Adrenal gland (tissue), 9 donors: ENCODE measurements at regions not wholly inside any gene's neighbourhood (a gene's known extent, or its start where the extent isn't known, plus 50 kb on each side); places are given as distances from the start of the nearest gene placed in this dataset.
A peak's percentile ranks its signal among the peaks of the same experiment; 100 is the strongest.

Experiments used
- DNase-seq, 7 donors: peaks; one replicate each; pipeline ENCODE4 v3.0.0-alpha.2; 2019 to 2020
- H3K27ac ChIP-seq, 5 donors: fragments of 200-600 bp; sonication (generic) in 4 of 5; 1 replicate in 3 of 5; 2 replicates in 2 of 5; pipeline versions ENCODE4 v1.5.1 to v1.8.0; 2016 to 2020; ENCODE audit warnings: mild to moderate bottlenecking in 1 of 5
- H3K27me3 ChIP-seq: fragments of 200-600 bp; 2 replicates; pipeline ENCODE4 v1.8.0; 2021
- H3K36me3 ChIP-seq, 2 donors: fragments of 200-600 bp; replicated peaks in 1 of 2; 1 replicate in 1 of 2; 2 replicates in 1 of 2; pipeline versions ENCODE4 v1.5.1 to v1.8.0; 2018 to 2022
- H3K4me1 ChIP-seq, 2 donors: fragments of 200-600 bp; replicated peaks in 1 of 2; 1 replicate in 1 of 2; 2 replicates in 1 of 2; pipeline versions ENCODE4 v1.5.1 to v1.8.0; 2018 to 2021
- H3K4me3 ChIP-seq, 4 donors: fragments of 200-600 bp; sonication (generic) in 3 of 4; one replicate each; pipeline ENCODE4 v1.5.1; 2016 to 2018
- H3K9me3 ChIP-seq, 3 donors: fragments of 200-600 bp; sonication (generic) in 1 of 3; replicated peaks in 1 of 3; 1 replicate in 2 of 3; 2 replicates in 1 of 3; pipeline versions ENCODE4 v1.5.1 to v1.8.0; 2016 to 2021
- POLR2A ChIP-seq, 2 donors: fragments of 450-650 bp; IDR thresholded peaks; one replicate each; pipeline ENCODE4 v1.6.1; 2017; ENCODE audit warnings: antibody characterized with exemption in 2 of 2, mild to moderate bottlenecking in 2 of 2, moderate library complexity in 1 of 2
- WGBS, 4 donors: extraction: QIAGEN DNeasy Blood & Tissue Kit in 2 of 4; methylation state at CpG; one replicate each; pipeline versions ENCODE4 v1.1.5 to v1.1.7; 2013 to 2017; 5-methylcytosine and 5-hydroxymethylcytosine counted together
- intact Hi-C, 2 donors: fragments of 100-400 bp; cut with DNase I; formaldehyde crosslinking; loops; one replicate each; pipeline versions ENCODE4 v1.14.1 to v1.15.0; 2022 to 2023
- TF ChIP-seq, protein P1 (sequence below), 6 experiments: fragments of 450-650 bp in 4 of 6; fragments of 200-600 bp in 2 of 6; sonication (generic) in 1 of 6; IDR thresholded peaks; 1 replicate in 5 of 6; 2 replicates in 1 of 6; pipeline versions ENCODE4 v1.5.1 to v1.8.0; 2016 to 2021; ENCODE audit warnings: antibody characterized with exemption in 6 of 6, mild to moderate bottlenecking in 2 of 6, moderate library complexity in 1 of 6
- donor health status: healthy with polysubstance abuse.
- donor health status: Bipolar disorder and iron deficiency.
- donor health status: DM: yes; HTN: yes; CAD: no.
- donor health status: DM: no; HTN: no; CAD: no.
- donor health status: DM: no; HTN: no; CAD: no.

DNA sequence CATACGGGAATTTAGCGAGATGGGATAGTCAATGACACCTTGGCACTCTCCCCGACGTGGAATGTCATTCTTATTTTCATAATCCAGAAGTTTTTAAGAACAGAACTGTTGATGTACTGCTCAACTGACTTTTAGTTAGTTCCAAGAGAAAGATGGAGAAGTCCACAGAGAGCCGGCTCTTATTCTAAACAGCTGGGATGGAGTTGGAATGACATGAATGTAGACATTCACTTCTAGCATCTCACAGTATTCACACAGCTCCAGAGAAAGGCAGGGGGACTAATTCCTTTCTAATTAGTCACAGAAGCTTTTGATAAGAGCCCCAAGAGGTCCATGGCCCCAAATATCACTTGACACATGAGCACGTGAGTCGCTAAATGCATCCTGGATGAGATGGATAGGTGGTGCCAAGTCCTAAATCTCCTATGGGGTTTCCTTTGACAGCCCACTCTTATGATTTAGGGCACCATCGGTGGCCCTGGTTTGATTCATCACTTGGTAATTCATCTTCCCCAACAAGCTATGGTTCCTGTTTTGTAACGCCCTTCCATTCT, 420.3 kb upstream of the AUTS2 start:
- 51 to 63% (median 55%) methylated on average over 9 of the region's 9 CpGs for WGBS, 4 donors
- Histone ChIP-seq H3K27me3 (no peaks in the 10 kb centered on the region), H3K9me3 (no peaks in the 10 kb centered on the region), H3K36me3 (no peaks in the 10 kb centered on the region), H3K4me1 (no peaks in the 10 kb centered on the region), H3K4me3 (no peak overlapping the region), H3K27ac (no peak overlapping the region)
- TF ChIP-seq, protein P1, sequence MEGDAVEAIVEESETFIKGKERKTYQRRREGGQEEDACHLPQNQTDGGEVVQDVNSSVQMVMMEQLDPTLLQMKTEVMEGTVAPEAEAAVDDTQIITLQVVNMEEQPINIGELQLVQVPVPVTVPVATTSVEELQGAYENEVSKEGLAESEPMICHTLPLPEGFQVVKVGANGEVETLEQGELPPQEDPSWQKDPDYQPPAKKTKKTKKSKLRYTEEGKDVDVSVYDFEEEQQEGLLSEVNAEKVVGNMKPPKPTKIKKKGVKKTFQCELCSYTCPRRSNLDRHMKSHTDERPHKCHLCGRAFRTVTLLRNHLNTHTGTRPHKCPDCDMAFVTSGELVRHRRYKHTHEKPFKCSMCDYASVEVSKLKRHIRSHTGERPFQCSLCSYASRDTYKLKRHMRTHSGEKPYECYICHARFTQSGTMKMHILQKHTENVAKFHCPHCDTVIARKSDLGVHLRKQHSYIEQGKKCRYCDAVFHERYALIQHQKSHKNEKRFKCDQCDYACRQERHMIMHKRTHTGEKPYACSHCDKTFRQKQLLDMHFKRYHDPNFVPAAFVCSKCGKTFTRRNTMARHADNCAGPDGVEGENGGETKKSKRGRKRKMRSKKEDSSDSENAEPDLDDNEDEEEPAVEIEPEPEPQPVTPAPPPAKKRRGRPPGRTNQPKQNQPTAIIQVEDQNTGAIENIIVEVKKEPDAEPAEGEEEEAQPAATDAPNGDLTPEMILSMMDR (IDR thresholded peaks at IDR 0.05) = no peak
- no peak for TF ChIP-seq POLR2A (IDR thresholded peaks at IDR 0.05)
- DNase-seq = no peak
- intact Hi-C loops = no loop called here

DNA sequence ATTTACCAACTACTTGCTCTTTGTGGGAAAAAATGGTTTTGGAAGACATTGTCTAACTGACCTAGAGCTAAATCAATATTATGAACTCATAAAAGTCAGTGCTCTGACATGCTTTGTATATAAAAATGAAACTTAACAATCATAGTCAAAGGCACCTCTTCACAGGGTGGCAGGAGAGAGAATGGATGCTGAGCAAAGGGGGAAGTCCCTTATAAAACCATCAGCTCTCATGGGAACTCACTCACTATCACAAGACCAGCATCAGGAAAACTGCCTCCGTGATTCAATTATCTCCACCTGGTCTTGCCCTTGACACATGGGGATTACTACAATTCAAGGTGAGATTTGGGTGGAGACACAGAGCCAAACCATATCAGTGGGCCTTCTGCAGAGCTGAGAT, 417.6 kb upstream of the AUTS2 start:
- no peak overlapping the region for H3K4me3 ChIP-seq
- H3K9me3 ChIP-seq = no peaks in the 10 kb centered on the region
- intact Hi-C loops = no loop called here
- WGBS, 4 donors = 60 to 84% (median 76%) methylated on average over 1 of the region's 1 CpG
- H3K27me3 ChIP-seq = no peaks in the 10 kb centered on the region
- no peaks in the 10 kb centered on the region for H3K4me1 ChIP-seq
- no peak for DNase-seq
- no peak for TF ChIP-seq POLR2A (IDR thresholded peaks at IDR 0.05)
- TF ChIP-seq, protein P1 (IDR thresholded peaks at IDR 0.05) = no peak
- no peak overlapping the region for H3K27ac ChIP-seq
- H3K36me3 ChIP-seq = no peaks in the 10 kb centered on the region

DNA sequence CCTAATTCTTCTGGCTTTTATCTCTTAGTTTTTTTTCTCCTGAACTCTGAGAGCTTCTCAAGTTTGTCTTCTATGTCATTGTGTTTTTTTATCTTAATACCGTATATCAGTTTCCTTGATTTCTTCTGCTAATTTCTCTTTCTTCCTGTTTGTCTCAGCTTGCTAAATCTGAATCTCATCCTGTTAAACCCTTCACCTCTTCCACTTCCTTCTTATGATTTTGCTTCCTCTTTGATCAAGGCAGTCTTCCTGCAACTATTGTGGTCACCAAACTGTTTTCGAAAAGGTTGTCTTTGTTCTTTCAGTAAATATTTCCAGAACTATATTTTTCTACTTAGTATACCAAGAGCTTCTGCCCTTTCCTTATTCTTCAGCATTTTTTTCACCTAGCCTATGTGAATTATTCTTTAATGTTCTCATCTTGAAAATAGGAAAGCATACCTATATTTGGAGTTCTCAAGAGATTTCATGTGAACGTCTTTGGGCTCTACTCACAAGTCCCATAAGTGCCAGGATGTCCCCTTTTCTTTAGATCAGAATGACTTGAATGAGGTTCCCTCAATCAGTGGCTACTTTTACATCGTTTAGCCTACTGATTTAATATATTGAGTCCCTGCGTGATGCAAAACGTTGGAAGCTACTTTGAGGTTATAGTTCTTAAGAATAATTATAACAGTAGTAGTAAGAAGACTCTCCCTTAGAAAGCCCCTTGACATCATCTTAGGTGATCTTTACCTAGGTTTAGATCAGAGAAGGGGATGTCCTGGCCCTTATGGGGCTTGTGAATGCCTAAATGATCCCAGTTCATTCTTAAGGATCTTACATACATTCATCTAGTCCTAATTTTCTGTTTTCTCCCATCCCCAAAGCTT, 415.4 kb upstream of the AUTS2 start:
- Histone ChIP-seq H3K27ac (no peak overlapping the region), H3K27me3 (no peaks in the 10 kb centered on the region), H3K4me3 (no peak overlapping the region), H3K4me1 (no peaks in the 10 kb centered on the region), H3K36me3 (no peaks in the 10 kb centered on the region), H3K9me3 (no peaks in the 10 kb centered on the region)
- whole genome bisulfite sequencing, 4 donors = 65 to 73% (median 69%) methylated on average over 6 of the region's 6 CpGs
- DNase-seq = no peak
- TF ChIP-seq, protein P1 (IDR thresholded peaks at IDR 0.05) = no peak
- TF ChIP-seq POLR2A (IDR thresholded peaks at IDR 0.05) = no peak
- intact Hi-C loops = no loop called here

DNA sequence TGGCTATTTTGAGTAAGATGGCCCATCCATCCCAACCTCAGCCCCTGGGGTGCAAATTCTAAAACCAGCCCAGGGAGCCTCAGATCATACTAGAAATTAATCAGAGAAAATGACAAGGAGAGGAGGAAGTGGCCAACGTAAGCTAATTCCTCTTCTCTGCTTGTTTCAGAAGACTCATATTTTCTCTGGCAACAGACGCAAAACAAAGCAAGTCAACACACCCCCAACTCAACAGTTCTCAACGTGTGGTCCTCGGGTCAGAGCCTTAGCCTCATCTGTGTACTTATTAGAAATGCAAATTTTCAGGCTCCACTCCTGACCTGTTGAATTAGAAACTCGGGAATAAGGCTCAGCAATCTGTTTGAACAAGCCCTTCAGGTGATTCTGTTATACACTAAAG, 413.9 kb upstream of the AUTS2 start:
- peak overlapping the region in 1 of 5 donors; percentile 47 for H3K27ac ChIP-seq
- intact Hi-C loops = no loop called here
- no peaks in the 10 kb centered on the region for H3K36me3 ChIP-seq
- no peaks in the 10 kb centered on the region for H3K27me3 ChIP-seq
- peak overlapping the region in 1 of 4 donors; percentile 19 for H3K4me3 ChIP-seq
- no peak for DNase-seq
- H3K4me1 ChIP-seq = no peaks in the 10 kb centered on the region
- 31 to 42% (median 40%) methylated on average over 5 of the region's 5 CpGs for WGBS, 4 donors
- TF ChIP-seq POLR2A (IDR thresholded peaks at IDR 0.05) = no peak
- TF ChIP-seq, protein P1 (IDR thresholded peaks at IDR 0.05) = no peak
- H3K9me3 ChIP-seq = no peaks in the 10 kb centered on the region
